DND-41 (cell line): ENCODE measurements at regions not wholly inside any gene's neighbourhood (a gene's known extent, or its start where the extent isn't known, plus 50 kb on each side); places are given as distances from the start of the nearest gene placed in this dataset.
"Not testable (repeated sequence)": the region's sequence is repeated elsewhere in the genome, so short reads cannot be mapped to it uniquely, and the experiment has no call there.

Experiments
- ATAC-seq: fragments of 200-7000 bp; cut with Tn5 transposase; 3 replicates; pipeline ENCODE4 v1.9.1; 2021; ENCODE audit warnings: low read depth; ENCODE audit not compliant: insufficient read depth
- DNase-seq: peaks from one replicate; pipeline ENCODE4 v3.0.0-alpha.2; 2020
- H2AFZ ChIP-seq: 2 replicates; pipeline ENCODE4 v1.6.0; 2012; ENCODE audit warnings: low read depth, low read length
- H3K27ac ChIP-seq: 2 replicates; pipeline ENCODE4 v1.5.1; 2012; ENCODE audit warnings: low read length, inconsistent platforms
- H3K27me3 ChIP-seq: fragments of 200-600 bp; sonication (generic); 2 replicates; pipeline ENCODE4 v1.6.0; 2012; ENCODE audit warnings: low read length, mild to moderate bottlenecking, inconsistent platforms; ENCODE audit not compliant: insufficient read depth, poor library complexity
- H3K36me3 ChIP-seq: 2 replicates; pipeline ENCODE4 v1.5.1; 2012; ENCODE audit warnings: low read length, inconsistent platforms; ENCODE audit not compliant: insufficient read depth
- H3K4me1 ChIP-seq: 2 replicates; pipeline ENCODE4 v1.5.1; 2012; ENCODE audit warnings: mild to moderate bottlenecking, low read length; ENCODE audit not compliant: insufficient read depth
- H3K4me2 ChIP-seq: 2 replicates; pipeline ENCODE4 v1.6.0; 2012; ENCODE audit warnings: mild to moderate bottlenecking, moderate library complexity, low read length, inconsistent platforms; ENCODE audit not compliant: insufficient read depth
- H3K4me3 ChIP-seq, 2 experiments: fragments of 200-600 bp in 1 of 2; shearing (Covaris generic) in 1 of 2; 2 replicates each; pipeline ENCODE4 v1.5.1; 2012 to 2016; ENCODE audit warnings: inconsistent platforms in 2 of 2, low read length in 2 of 2, mild to moderate bottlenecking in 2 of 2, low read depth in 1 of 2, moderate library complexity in 1 of 2
- H3K79me2 ChIP-seq: 2 replicates; pipeline ENCODE4 v1.6.0; 2012; ENCODE audit warnings: low read length, inconsistent platforms; ENCODE audit not compliant: insufficient read depth
- H3K9ac ChIP-seq: 2 replicates; pipeline ENCODE4 v1.6.0; 2012; ENCODE audit warnings: low read depth, mild to moderate bottlenecking, inconsistent platforms, low read length, moderate library complexity
- H3K9me3 ChIP-seq: 2 replicates; pipeline ENCODE4 v1.5.1; 2012; ENCODE audit warnings: low read length, moderate library complexity, mild to moderate bottlenecking, inconsistent platforms; ENCODE audit not compliant: insufficient read depth, severe bottlenecking
- H4K20me1 ChIP-seq: 2 replicates; pipeline ENCODE4 v1.6.0; 2012; ENCODE audit warnings: low read length; ENCODE audit not compliant: insufficient read depth
- EZH2 ChIP-seq: IDR thresholded peaks from 3 replicates; pipeline ENCODE4 v1.6.1; 2012; ENCODE audit warnings: borderline replicate concordance, low read depth, mild to moderate bottlenecking, moderate library complexity, low read length, inconsistent platforms; ENCODE audit not compliant: severe bottlenecking
- TF ChIP-seq, protein P1 (sequence below): IDR thresholded peaks from 2 replicates; pipeline ENCODE4 v1.5.1; 2012; ENCODE audit warnings: borderline replicate concordance, low read length, moderate library complexity, mild to moderate bottlenecking; ENCODE audit not compliant: poor library complexity, severe bottlenecking; ENCODE audit errors: extremely low read depth

DNA sequence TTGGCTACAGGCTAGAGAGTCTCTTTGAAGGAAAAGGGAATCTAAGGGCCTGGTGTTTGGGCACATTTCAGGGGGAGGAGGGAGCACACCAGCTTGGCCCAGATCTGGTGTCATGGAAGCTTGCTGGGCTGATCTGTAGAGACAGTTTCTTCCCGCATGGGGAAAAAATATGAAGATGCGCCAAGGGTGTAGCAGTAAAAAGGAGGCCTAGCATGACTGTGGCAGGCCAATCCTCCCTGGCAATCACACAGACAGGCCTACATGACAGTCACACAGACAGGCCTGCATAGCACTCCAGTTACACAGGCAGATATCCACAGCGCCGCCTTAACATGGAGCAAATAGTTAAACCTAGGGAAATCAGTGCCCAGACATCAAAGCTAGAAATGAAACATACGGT, 123.6 kb upstream of the KIF5B start:
- H3K27me3 ChIP-seq: no peaks in the 10 kb centered on the region
- H3K9me3 ChIP-seq: no peaks in the 10 kb centered on the region
- H3K27ac ChIP-seq: no peak overlapping the region
- TF ChIP-seq, protein P1, sequence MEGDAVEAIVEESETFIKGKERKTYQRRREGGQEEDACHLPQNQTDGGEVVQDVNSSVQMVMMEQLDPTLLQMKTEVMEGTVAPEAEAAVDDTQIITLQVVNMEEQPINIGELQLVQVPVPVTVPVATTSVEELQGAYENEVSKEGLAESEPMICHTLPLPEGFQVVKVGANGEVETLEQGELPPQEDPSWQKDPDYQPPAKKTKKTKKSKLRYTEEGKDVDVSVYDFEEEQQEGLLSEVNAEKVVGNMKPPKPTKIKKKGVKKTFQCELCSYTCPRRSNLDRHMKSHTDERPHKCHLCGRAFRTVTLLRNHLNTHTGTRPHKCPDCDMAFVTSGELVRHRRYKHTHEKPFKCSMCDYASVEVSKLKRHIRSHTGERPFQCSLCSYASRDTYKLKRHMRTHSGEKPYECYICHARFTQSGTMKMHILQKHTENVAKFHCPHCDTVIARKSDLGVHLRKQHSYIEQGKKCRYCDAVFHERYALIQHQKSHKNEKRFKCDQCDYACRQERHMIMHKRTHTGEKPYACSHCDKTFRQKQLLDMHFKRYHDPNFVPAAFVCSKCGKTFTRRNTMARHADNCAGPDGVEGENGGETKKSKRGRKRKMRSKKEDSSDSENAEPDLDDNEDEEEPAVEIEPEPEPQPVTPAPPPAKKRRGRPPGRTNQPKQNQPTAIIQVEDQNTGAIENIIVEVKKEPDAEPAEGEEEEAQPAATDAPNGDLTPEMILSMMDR: no peak
- no peak for TF ChIP-seq EZH2
- ATAC-seq (no peak), DNase-seq (no peak)
- H3K4me1 ChIP-seq: no peaks in the 10 kb centered on the region
- H2AFZ ChIP-seq: no peak overlapping the region
- no peaks in the 10 kb centered on the region for H3K36me3 ChIP-seq
- no peak overlapping the region for H3K9ac ChIP-seq
- no peaks in the 10 kb centered on the region for H4K20me1 ChIP-seq
- H3K4me3 ChIP-seq: no peak overlapping the region
- no peaks in the 10 kb centered on the region for H3K79me2 ChIP-seq
- H3K4me2 ChIP-seq: no peak overlapping the region

DNA sequence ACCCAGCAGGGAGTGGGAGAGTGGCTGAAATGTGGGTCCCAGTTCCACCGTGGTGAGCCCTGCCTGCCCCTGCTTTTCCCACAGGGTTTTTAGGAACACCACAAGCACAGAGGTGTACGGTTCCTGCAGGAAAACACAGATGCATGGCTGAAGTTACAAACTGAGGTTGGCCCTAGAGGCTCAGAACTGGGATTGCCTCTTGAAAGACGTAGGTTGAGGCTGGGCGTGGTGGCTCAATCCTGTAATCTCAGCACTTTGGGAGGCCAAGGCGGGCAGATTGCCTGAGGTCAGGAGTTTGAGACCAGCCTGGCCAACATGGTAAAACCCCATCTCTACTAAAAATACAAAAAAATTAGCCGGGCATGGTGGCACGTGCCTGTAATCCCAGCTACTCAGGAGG, 121.4 kb upstream of the KIF5B start:
- H4K20me1 ChIP-seq, H3K36me3 ChIP-seq, H3K27me3 ChIP-seq, H3K4me2 ChIP-seq, H3K4me3 ChIP-seq, H3K9ac ChIP-seq, H3K27ac ChIP-seq, H2AFZ ChIP-seq, H3K9me3 ChIP-seq, H3K79me2 ChIP-seq, H3K4me1 ChIP-seq, DNase-seq, ATAC-seq: not testable (repeated sequence)

DNA sequence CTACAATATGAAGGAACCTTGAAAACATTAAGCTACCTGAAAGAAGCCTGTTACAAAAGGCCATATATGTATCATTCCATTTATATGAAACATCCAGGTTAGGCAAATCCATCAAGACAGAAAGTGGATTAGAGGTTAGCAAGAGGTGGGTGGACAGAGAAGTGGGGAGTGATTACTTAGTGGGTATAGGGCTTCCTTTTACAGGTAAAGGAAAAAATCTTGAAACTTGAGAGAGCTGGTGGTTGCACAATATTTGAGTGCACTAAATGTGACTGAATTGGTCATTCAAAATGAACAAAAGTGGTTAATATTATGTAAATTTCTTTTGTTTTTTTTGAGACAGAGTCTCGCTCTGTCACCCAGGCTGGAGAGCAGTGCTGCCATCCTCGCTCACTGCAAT, 119.4 kb upstream of the KIF5B start:
- H3K4me1 ChIP-seq: no peaks in the 10 kb centered on the region
- no peaks in the 10 kb centered on the region for H3K36me3 ChIP-seq
- H4K20me1 ChIP-seq: no peaks in the 10 kb centered on the region
- no peak overlapping the region for H3K4me3 ChIP-seq
- TF ChIP-seq, protein P1: no peak
- no peak for TF ChIP-seq EZH2
- H2AFZ ChIP-seq: no peak overlapping the region
- ATAC-seq (no peak), DNase-seq (no peak)
- H3K9ac ChIP-seq: no peak overlapping the region
- H3K27me3 ChIP-seq: no peaks in the 10 kb centered on the region
- H3K27ac ChIP-seq: no peak overlapping the region
- H3K79me2 ChIP-seq: no peaks in the 10 kb centered on the region
- no peaks in the 10 kb centered on the region for H3K9me3 ChIP-seq
- H3K4me2 ChIP-seq: no peak overlapping the region

DNA sequence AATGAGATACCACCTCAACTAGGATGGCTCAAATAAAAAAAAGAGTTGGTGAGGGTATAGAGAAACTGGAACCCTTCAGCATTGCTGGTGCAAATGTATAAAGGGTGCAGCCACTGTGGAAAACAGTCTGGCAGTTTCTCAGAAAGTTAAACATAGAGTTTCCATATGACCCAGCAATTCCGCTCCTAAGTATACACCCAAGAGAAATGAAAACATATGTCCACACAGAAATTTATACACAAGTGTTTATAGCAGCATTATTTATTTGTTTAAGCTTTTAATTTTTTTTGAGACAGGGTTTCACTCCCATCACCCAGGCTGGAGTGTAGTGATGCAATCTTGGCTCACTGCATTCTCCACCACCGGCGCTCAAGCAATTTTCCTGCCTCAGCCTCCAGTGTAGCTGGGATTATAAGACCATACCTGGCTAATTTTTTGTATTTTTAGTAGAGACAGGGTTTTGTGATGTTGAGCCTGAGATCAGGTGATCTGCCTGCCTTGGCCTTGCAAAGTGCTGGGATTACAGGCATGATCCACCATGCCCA, 118.2 kb upstream of the KIF5B start:
- Histone ChIP-seq H3K27me3 (no peaks in the 10 kb centered on the region), H3K36me3 (no peaks in the 10 kb centered on the region), H3K9ac (no peak overlapping the region), H2AFZ (no peak overlapping the region), H4K20me1 (no peaks in the 10 kb centered on the region), H3K27ac (no peak overlapping the region), H3K79me2 (no peaks in the 10 kb centered on the region), H3K4me2 (no peak overlapping the region), H3K4me3 (no peak overlapping the region), H3K9me3 (no peaks in the 10 kb centered on the region), H3K4me1 (no peaks in the 10 kb centered on the region)
- no peak for ATAC-seq
- TF ChIP-seq, protein P1: no peak
- TF ChIP-seq EZH2: no peak
- DNase-seq: no peak
